HG02759 (cell line): ENCODE measurements at regions not wholly inside any gene's neighbourhood (a gene's known extent, or its start where the extent isn't known, plus 50 kb on each side); places are given as distances from the start of the nearest gene placed in this dataset.
"Not testable (repeated sequence)": the region's sequence is repeated elsewhere in the genome, so short reads cannot be mapped to it uniquely, and the experiment has no call there.

Experiments used
- ATAC-seq: cut with Tn5 transposase; IDR thresholded peaks from one replicate; pipeline ENCODE4 v1.9.1; 2021; ENCODE audit warnings: mild to moderate bottlenecking, moderate library complexity; ENCODE audit not compliant: unreplicated experiment

DNA sequence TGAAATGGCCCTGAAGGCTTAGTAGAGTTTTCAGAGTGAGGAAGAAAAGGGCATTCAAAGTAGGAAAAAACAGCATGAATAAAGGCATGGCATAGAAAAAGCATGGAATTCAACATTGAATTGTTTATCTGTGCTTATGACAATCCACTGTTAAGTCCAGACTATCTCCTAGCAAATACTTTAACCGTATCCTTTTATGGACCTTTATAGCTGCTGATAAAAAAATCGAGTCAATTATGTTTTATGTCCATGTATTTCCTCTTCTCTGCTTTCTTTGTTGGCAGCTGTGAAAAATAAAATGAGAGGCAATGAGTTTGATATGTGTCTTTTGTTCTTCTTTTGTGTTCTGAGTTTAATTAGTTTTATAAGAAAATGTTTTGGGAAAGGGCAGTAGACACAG, 70.4 kb downstream of the TDRD15 start:
- no peak for ATAC-seq

DNA sequence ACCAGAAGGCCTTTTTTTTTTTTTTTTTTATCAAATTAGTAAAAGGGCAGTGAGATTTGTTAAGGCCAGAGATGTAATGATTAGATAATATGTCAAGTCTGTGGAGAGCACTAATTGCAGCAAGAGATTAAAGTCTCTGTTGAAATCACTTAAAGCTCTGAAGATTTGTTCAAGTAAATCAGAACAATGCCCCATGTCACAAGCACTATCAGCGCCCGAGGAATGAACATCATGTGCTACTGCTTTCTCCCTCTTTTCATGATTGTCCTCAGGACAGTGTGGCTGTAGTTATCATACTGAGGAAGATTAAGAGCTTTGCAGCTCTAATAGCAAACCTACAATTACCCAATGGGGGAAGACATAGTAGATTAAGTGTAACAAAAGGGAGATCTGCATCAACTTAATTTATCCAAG, 71.1 kb downstream of the TDRD15 start:
- ATAC-seq = no peak

DNA sequence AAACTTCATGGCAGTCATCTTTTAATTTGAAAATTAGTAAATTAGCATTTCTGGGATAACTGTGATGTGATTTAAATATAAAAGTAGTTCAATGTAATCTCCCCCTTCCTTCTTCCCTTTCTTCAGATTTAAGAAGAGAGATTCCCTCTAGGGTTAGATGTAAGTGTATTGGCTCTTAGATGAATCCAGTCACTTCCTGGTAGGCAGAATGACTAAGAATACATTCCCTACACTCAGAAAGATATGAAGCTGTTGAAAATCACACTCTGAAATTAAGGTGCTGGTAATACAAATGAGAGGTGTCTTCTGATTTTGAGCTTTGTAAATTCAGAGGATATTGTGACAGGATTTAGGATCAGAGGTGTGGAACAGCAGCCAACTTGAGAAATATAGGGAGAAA, 71.6 kb downstream of the TDRD15 start:
- ATAC-seq = no peak

DNA sequence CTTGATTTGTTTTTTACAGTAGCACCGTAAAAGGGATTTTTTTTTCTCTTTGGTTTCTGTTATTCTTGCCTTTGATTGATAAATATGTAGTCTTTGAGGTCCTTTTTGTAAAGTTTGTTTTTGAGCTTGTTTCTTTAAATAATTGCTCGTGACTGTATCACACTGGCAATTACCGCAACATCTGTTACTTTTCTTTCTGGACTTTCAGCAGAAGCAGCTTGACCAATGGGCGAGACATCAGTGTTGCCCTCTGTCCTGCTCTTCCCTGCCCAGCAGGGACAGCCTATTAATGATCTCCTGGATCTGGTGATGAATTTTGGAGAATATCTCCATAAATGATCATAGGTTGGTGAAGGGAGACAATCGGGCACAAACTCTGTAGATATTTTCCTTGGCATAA, 74.9 kb downstream of the TDRD15 start:
- ATAC-seq = no peak

DNA sequence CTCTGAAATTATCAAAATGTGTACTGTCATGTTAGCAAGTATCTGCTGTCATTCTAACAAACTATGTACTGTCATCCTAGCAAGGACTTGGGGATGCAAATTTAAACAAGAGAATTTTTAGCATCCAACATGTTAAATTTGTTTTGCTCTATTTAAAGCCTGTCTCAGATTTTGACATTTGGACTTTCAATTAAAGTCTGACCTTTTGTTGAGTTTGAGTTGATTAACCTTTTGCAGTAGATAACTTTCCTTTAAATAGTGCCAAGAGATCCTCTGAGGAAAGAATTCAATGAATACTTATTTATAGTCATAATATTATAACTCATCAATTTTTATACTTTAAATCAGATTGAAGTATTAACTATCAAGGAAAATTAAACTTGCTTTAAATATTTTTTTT, 80.2 kb downstream of the TDRD15 start:
- ATAC-seq = no peak

DNA sequence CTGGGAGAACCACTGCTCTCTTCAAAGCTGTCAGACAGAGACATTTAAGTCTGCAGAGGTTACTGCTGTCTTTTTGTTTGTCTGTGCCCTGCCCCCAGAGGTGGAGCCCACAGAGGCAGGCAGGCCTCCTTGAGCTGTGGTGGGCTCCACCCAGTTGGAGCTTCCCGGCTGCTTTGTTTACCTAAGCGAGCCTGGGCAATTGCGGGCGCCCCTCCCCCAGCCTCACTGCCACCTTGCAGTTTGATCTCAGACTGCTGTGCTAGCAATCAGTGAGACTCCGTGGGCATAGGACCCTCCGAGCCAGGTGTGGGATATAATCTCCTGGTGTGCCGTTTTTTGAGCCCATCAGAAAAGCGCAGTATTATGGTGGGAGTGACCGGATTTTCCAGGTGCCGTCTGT, 90.3 kb downstream of the TDRD15 start:
- not testable (repeated sequence) for ATAC-seq

DNA sequence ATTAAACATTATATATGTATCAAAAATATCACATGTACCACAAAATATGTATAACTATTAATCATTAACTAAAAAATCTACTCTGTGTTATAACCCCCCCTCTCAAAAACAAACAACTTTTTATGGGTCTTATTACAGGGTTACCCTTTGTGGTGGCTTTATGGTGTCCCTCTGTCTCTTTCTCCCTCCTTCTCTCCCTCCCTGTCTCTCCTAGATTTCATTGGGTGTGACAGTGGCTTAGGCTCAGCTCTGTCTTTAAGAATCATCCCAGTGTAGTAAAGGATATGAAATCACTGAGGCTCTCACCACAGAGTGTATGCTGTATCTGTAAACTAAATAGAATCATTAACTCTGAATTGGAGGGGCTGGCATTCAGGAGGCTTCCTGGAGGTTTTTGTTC, 93.7 kb downstream of the TDRD15 start:
- no peak for ATAC-seq

DNA sequence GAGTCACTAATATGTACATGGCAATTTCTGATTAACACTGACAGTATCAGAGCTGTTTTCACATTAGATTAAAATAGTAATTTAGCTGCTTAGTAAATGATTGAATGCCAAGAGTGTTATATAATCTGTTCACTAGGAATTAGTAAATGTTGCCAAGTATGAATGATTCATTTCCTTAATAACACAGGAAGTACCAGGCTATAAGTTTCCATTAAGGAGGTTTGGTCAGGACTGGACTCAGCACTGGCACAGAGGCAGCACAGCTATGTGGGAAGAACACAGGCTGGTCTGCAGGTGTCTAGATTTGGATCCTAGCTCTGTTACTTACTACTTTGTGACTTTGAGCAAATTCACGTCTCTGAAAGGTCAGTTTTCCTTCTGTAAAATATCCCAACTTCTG, 97.2 kb downstream of the TDRD15 start:
- ATAC-seq = no peak

DNA sequence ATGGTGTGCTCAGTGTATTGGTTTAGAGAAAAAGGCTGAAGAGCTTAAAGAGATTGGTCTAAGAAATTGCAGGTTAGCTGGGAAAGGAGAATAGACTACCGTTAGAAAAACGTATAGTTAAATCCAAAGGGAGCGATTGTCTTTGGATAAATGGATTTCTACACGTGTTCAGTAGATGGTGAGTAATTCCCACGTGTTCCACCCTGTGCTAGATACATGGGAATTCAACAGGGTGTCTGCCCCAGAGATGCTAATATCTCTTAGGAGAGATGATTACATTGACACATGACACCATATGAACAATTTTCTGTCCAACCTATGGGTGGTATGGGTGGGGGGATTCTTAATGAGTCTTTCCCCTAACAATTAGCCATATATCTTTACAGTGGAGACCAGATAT, 99.8 kb downstream of the TDRD15 start:
- no peak for ATAC-seq

DNA sequence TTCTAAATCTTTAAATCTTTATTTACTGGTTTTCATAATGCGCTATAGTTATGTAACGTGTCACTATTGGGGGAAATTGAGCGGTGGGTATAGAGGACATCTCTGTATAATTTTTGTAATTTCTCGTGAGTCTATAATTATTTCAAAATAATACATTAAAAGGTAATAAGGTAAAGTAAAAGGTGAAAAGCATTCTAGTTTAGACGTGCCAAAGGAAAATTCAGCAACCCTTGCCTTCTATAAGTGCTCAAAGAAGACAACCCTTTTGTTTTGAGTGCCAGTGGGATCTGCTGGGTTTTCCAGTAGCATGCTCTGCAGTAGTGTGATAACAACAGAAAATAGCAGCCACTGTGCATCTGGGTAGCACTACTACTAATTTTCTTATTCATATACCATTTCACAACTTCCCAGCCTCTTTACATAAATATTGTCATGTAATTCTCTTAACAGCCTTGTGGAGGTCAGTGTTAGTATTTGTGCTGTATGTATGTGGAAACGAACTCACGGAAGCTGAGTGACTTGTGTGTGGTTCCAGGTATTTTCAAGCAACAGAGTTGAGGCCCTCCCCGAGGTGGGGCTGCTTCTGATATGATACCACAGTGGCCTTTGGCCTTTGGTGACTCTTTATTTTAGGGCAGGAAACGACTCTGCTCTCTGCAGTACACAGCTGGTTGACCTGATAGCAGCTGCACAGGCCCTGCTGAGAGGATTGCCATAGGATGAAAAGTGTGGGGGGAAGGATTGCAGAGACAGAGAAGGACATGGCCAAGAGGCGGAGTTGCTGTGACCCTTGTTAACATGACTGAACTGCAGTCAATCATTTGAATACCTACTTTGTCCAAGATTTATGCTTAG, 104.5 kb downstream of the TDRD15 start:
- no peak for ATAC-seq

DNA sequence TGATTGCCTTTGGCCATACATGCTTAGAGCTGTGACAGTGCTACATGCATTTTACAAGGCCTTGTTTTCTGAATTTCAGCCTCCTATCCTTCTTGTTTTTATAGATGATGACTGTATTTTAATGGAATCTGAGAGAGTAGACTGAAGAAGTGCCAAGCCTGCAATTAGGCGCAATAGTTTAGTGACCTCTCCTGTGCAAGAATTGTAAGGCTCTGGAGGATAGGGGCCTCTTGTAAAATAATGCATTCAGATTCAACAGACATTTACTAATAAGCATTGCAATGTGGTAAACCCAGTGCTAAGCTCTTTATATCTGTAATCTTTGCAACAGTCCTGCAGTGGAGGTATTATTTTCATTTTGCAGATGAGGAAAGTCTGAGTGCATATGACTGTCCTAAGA, 105.5 kb downstream of the TDRD15 start:
- ATAC-seq = no peak

DNA sequence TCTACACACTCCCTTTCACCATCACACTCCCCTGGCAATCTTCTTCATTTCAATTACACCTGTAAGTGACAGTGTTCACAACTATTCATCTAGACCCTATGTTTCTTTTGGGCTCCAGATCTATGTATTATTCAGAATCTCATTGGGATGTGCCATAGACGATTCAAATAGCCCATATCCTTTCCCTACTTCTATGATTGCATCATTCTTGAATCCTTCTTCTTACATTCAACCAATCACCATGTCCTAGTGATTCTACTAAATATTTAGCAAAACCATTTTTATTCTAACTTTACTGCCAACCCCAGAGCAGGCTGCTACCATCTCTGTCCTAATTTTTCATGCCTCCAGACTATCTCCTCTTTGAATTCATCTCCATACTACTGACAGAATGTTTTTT, 106.4 kb downstream of the TDRD15 start:
- no peak for ATAC-seq

DNA sequence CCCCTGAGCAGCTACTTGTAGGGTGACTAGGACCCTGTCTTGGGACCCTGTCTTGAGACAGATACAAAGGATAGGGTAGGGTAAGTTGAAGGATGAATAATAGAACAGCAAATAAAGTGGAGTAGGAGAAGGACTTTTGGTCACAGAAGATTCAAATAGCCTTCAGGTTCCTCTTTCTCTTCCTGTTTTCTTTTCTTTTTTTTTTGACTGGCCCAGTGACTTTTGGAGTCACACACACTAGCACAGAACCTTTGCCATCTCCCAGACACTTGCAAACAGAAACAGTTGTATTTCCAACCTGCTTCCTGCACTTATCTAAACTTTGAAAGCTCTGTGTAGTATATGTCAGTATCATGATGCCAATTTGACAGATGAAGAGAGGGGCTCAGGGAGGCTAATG, 108.2 kb downstream of the TDRD15 start:
- ATAC-seq = peak; percentile 58

DNA sequence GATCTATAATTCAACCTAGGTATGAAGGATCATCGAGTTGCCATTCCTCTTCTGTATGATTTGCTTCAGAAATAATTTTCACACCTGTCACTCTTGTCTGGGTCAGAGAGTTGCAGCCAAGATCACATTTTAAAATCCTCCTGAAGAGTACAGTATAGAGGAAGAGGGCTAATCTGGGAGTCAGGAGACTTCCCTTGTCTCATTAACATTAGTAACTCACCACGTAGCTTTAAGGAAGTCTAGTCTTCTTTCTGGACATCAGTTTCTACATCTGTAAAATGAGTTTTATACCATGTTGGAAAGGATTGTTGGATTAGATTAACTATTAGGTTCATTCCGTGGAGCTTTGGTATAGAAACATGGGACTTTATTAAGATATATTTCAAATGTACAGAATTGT, 109.4 kb downstream of the TDRD15 start:
- no peak for ATAC-seq

DNA sequence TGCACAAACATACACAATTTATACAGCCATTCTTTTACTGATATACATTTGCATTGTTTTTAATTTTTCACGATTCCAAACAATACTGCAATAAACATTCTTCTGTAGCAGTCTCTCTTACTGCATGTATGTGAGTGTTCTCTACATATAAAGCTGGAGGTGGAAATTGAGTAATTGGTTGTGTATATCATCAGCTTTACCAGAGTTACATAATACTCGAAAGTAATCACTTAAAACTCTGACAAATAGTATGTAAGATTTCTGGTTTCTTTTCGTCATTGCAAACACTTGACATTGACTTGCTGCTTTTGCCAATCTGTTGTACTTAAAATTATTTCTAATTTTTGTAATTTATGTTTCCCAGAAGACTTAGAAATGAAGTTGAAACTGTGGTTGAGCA, 110.2 kb downstream of the TDRD15 start:
- no peak for ATAC-seq

DNA sequence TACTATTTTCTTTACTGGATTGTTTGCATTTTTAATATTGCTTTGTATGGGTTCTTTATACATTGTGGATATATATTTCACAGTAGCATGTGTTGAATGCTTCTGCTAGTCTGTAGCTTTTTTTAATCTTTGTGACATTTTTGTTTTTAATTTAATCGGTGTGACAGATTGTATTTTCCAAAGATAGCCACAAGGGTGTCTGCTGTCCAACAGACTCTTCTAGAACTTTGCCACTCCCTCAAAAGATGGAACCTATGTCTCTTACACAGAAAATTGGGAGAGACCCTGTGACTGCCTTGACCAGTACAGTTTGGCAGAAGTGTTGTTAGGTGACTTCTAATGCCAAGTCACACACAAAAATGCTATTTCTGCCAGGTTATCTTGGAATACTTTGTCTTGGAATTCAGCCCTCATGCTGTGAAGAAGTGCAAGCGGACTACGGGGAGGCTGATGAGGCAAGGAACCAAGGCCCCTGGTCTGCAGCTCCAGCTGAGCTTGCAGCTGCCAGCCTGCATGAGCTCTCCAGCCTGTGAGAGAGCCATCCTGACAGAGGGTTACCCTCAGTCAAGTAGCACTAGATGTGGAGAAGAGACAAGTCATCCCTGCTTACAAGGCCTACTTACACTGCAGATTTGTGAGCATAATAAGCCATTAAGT, 110.8 kb downstream of the TDRD15 start:
- ATAC-seq = no peak

DNA sequence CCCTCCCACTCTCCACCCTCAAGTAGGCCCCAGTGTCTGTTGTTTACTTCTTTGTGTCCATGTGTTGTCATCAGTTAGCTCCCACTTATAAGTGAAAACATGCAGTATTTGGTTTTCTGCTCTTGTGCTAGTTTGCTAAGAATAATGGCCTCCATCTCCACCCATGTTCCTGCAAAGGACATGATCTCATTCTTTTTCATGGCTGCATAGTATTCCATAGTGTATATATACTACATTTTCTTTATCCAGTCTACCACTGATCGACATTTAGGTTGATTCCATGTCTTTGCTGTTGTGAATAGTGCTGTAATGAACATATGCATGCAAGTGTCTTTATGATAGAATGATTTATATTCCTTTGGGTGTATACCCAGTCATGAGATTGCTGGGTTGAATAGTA, 116.0 kb downstream of the TDRD15 start:
- ATAC-seq = not testable (repeated sequence)

DNA sequence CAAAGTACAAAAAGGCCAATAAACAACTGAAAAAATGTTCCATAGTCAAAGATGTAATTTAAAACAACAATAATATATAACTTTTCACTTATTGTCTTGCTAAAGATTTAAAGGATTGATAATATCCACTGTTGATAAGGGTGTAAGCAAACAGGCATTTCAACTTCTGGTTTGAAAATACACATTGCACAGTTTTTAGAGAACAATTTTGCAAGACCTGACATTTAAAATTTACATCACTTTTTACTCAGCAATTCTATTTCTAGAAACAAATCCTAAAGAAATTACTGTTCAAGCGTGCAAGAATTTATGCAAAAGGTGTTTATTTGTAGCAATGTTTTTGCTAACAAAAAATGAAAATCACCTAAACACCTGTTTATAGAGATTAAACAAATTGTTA, 120.4 kb downstream of the TDRD15 start:
- ATAC-seq = no peak

DNA sequence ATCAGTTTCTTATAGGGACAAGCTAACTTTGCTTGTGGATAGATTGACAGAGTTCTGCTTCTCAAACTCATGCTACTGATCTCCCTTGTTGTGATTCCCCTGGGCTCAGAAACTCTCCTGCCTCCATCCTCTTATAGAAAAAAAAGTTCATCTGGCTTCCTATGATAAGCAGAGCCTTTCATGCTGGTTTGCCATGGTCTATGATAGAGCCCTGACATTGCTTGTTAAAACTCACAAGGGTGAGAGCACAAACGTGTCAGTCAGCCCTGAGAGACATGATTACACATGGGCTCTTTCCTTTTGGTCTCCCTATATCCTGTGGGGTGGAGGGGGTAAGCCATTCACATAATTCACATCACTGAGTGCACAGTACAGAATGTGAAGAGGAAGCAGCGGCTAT, 121.8 kb downstream of the TDRD15 start:
- ATAC-seq = no peak

DNA sequence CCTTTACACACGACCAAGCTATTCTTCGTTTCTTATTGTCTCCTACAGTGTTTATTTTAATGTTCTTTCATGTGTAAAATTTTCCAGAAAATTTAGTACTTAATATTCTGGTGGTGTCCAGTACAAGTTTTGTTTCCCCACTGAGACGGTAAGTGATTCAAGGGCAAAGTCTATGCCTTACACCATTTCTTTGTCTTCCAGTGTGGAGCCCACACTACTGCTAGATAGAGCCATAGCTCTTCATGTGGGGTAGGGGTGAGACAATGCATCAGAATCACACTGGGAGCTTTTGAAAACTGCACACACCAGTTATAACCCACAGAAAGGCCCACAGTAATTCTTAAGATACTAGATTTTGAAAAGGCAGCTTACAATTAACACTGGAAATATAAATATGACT, 125.6 kb downstream of the TDRD15 start:
- ATAC-seq = no peak

DNA sequence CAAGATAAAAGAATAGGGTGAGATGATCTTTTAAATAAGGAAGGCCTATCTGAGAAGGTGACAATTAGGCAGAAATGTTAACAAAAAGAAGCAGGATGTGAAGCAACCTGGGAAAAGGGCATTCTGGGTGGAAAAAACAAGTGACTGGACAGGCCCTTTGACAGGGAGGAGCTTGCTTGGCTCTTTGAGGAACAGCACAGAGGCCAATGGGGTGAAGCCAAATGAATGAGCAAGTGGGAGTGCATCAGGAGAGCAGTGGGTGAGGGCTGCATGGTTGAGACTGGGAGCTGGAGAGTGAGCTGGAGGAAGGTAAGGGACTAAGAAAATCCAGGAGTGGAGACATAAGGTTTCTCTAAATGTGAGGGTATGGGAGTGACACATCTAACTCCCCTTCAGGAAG, 126.9 kb downstream of the TDRD15 start:
- ATAC-seq = no peak

DNA sequence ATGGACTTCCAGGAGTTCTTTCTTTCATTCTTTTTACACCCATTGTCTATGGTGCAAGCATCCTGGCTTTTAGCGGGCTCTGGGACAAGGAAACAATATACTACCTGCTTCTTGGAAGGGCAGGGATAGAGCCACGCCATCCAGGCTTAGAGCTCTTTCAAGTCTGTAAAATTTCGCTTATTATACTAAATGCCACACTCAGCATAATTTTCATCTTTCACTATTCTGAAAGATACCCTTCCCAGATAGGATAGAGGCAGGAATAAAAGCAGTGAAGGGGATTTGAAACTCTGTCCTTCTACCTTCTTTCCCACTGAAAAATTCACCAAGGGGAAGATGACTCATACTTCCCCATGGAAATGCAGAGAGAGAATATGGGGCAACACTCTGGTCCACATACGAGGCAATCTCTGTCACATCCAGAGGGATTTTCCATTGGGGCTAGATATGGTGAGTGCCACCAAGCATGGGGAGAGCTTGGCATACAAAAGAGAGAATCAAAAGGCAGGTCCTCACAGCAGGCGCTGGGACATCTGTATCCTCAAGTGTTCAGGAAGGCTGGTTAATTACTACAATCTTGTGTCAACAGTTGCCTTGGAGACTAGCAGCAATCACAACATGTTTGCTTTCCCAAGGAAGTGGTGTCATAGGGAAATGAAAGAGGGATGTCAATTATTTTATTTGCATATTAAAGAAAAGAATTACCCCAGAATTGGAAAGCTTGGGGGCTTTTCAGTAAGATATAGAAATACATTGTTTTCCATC, 127.6 kb downstream of the TDRD15 start:
- no peak for ATAC-seq
